ENCODE measurements at regions not wholly inside any gene's neighbourhood (a gene's known extent, or its start where the extent isn't known, plus 50 kb on each side); places are given as distances from the start of the nearest gene placed in this dataset.

GRCh38 chr12:31869972-31870371 lies 89.2 kb upstream of the RESF1 start:
- Histone ChIP-seq H3K9me3 (ENCODE audit: insufficient read depth, low read length) (no peaks in the 10 kb centered on the region), H3K36me3 (ENCODE audit: low read length) (no peaks in the 10 kb centered on the region), H3K9me2 (replicated peaks; ENCODE audit: insufficient read depth, low read length) (no peaks in the 10 kb centered on the region), H3K4me2 (ENCODE audit: low read depth, low read length, poor library complexity, severe bottlenecking) (no peak overlapping the region), H4K20me1 (ENCODE audit: low read depth, low read length) (no peaks in the 10 kb centered on the region), H3F3A (ENCODE audit: insufficient read depth) (no peaks in the 10 kb centered on the region), H3K79me2 (ENCODE audit: insufficient read depth, low read length) (no peaks in the 10 kb centered on the region), H3K27ac (ENCODE audit: low read depth, low read length) (no peak overlapping the region), H3K9ac (ENCODE audit: low read length) (no peak overlapping the region), H3K27me3 (ENCODE audit: low read length) (no peaks in the 10 kb centered on the region), H2AFZ (ENCODE audit: low read depth, low read length, severe bottlenecking) (no peak overlapping the region), H3K4me3 (ENCODE audit: insufficient read depth, low read length, poor library complexity, severe bottlenecking) (no peak overlapping the region)
- TF ChIP-seq CTCF (IDR thresholded peaks at IDR 0.05; ENCODE audit: insufficient read depth, low read length, poor library complexity, severe bottlenecking) (no peak), EZH2phosphoT487 (conservative IDR thresholded peaks at IDR 0.05; ENCODE audit: low read length) (no peak)

GRCh38 chr12:31868965-31869364 lies 90.2 kb upstream of the RESF1 start:
- Histone ChIP-seq H3K9me2 (replicated peaks; ENCODE audit: insufficient read depth, low read length) (no peaks in the 10 kb centered on the region), H3K9ac (ENCODE audit: low read length) (no peak overlapping the region), H3F3A (ENCODE audit: insufficient read depth) (no peaks in the 10 kb centered on the region), H3K4me3 (ENCODE audit: insufficient read depth, low read length, poor library complexity, severe bottlenecking) (no peak overlapping the region), H3K4me2 (ENCODE audit: low read depth, low read length, poor library complexity, severe bottlenecking) (no peak overlapping the region), H3K27ac (ENCODE audit: low read depth, low read length) (0 out of 2 replicates have a peak overlapping the region, but pooled peaks have one; percentile 20), H3K9me3 (ENCODE audit: insufficient read depth, low read length) (no peaks in the 10 kb centered on the region), H3K27me3 (ENCODE audit: low read length) (no peaks in the 10 kb centered on the region), H4K20me1 (ENCODE audit: low read depth, low read length) (no peaks in the 10 kb centered on the region), H3K36me3 (ENCODE audit: low read length) (no peaks in the 10 kb centered on the region), H2AFZ (ENCODE audit: low read depth, low read length, severe bottlenecking) (no peak overlapping the region), H3K79me2 (ENCODE audit: insufficient read depth, low read length) (no peaks in the 10 kb centered on the region)
- TF ChIP-seq EZH2phosphoT487 (conservative IDR thresholded peaks at IDR 0.05; ENCODE audit: low read length) (no peak), CTCF (IDR thresholded peaks at IDR 0.05; ENCODE audit: insufficient read depth, low read length, poor library complexity, severe bottlenecking) (no peak)

- peak overlapping the region; percentile 35 for H3K4me2 ChIP-seq (ENCODE audit: low read depth, low read length, poor library complexity, severe bottlenecking)
- TF ChIP-seq CTCF (IDR thresholded peaks at IDR 0.05; ENCODE audit: insufficient read depth, low read length, poor library complexity, severe bottlenecking): no peak
- no peak for TF ChIP-seq EZH2phosphoT487 (conservative IDR thresholded peaks at IDR 0.05; ENCODE audit: low read length)
- peak overlapping the region; percentile 48 for H3K27ac ChIP-seq (ENCODE audit: low read depth, low read length)
- H3K9me2 ChIP-seq (replicated peaks; ENCODE audit: insufficient read depth, low read length): no peaks in the 10 kb centered on the region
- no peak overlapping the region for H3K4me3 ChIP-seq (ENCODE audit: insufficient read depth, low read length, poor library complexity, severe bottlenecking)
- no peak overlapping the region for H2AFZ ChIP-seq (ENCODE audit: low read depth, low read length, severe bottlenecking)
- H3F3A ChIP-seq (ENCODE audit: insufficient read depth): no peaks in the 10 kb centered on the region
- H3K27me3 ChIP-seq (ENCODE audit: low read length): no peaks in the 10 kb centered on the region
- H3K79me2 ChIP-seq (ENCODE audit: insufficient read depth, low read length): no peaks in the 10 kb centered on the region
- no peaks in the 10 kb centered on the region for H4K20me1 ChIP-seq (ENCODE audit: low read depth, low read length)
- no peak overlapping the region for H3K9ac ChIP-seq (ENCODE audit: low read length)
- no peaks in the 10 kb centered on the region for H3K36me3 ChIP-seq (ENCODE audit: low read length)
- H3K9me3 ChIP-seq (ENCODE audit: insufficient read depth, low read length): no peaks in the 10 kb centered on the region
Measured at GRCh38 chr12:31867292-31867691, 91.9 kb upstream of the RESF1 start.
